GM23338 (cell line): ENCODE measurements at regions not wholly inside any gene's neighbourhood (a gene's known extent, or its start where the extent isn't known, plus 50 kb on each side); places are given as distances from the start of the nearest gene placed in this dataset.

ENCODE experiments used
- ATAC-seq: fragments of 200-7000 bp; cut with Tn5 transposase; 3 replicates; pipeline ENCODE4 v1.9.1; 2020
- DNase-seq: peaks from one replicate; pipeline ENCODE4 v3.0.0-alpha.2; 2015; ENCODE audit warnings: low spot score
- H2AFZ ChIP-seq: fragments of 200-600 bp; sonication (generic); 2 replicates; pipeline ENCODE4 v1.8.0; 2016; ENCODE audit warnings: antibody characterized with exemption, mild to moderate bottlenecking, moderate library complexity
- H3F3A ChIP-seq: fragments of 200-600 bp; sonication (generic); replicated peaks from 2 replicates; pipeline ENCODE4 v1.8.0; 2017; ENCODE audit warnings: antibody characterized with exemption, mixed run types, low read depth
- H3K27ac ChIP-seq: fragments of 200-600 bp; sonication (generic); 2 replicates; pipeline ENCODE4 v1.6.1; 2016; ENCODE audit warnings: low read depth
- H3K27me3 ChIP-seq: fragments of 200-600 bp; sonication (generic); 2 replicates; pipeline ENCODE4 v1.8.0; 2016; ENCODE audit warnings: mild to moderate bottlenecking, mixed run types, moderate library complexity; ENCODE audit not compliant: insufficient read depth
- H3K36me3 ChIP-seq: fragments of 200-600 bp; sonication (generic); 2 replicates; pipeline ENCODE4 v1.8.0; 2016; ENCODE audit warnings: mild to moderate bottlenecking; ENCODE audit not compliant: insufficient read depth
- H3K4me1 ChIP-seq: fragments of 200-600 bp; sonication (generic); 2 replicates; pipeline ENCODE4 v1.8.0; 2016; ENCODE audit warnings: mild to moderate bottlenecking, moderate library complexity; ENCODE audit not compliant: insufficient read depth
- H3K4me2 ChIP-seq: fragments of 200-600 bp; sonication (generic); 2 replicates; pipeline ENCODE4 v1.7.1; 2017; ENCODE audit warnings: mixed run types
- H3K4me3 ChIP-seq: fragments of 200-600 bp; sonication (generic); 2 replicates; pipeline ENCODE4 v1.6.1; 2016; ENCODE audit warnings: mixed run types
- H3K79me2 ChIP-seq: fragments of 200-600 bp; sonication (generic); replicated peaks from 2 replicates; pipeline ENCODE4 v1.8.0; 2017; ENCODE audit warnings: mild to moderate bottlenecking; ENCODE audit not compliant: insufficient read depth
- H3K9me2 ChIP-seq: fragments of 200-600 bp; sonication (generic); 2 replicates; pipeline ENCODE4 v1.8.0; 2017; ENCODE audit not compliant: insufficient read depth
- H4K20me1 ChIP-seq: fragments of 200-600 bp; sonication (generic); replicated peaks from 2 replicates; pipeline ENCODE4 v1.8.0; 2017; ENCODE audit warnings: mild to moderate bottlenecking; ENCODE audit not compliant: insufficient read depth
- H3K27ac Mint-ChIP-seq: 2 replicates; pipeline ENCODE4 v1.8.0; 2020; ENCODE audit warnings: inconsistent platforms, mild to moderate bottlenecking, moderate library complexity, mixed read lengths
- H3K27me3 Mint-ChIP-seq: 3 replicates; pipeline ENCODE4 v1.8.0; 2022; ENCODE audit warnings: low read depth, mild to moderate bottlenecking, moderate library complexity, mixed read lengths, inconsistent platforms; ENCODE audit not compliant: insufficient read depth, poor library complexity
- H3K36me3 Mint-ChIP-seq: 3 replicates; pipeline ENCODE4 v1.8.0; 2021; ENCODE audit warnings: low read depth, mild to moderate bottlenecking, inconsistent platforms, moderate library complexity, mixed read lengths
- H3K4me1 Mint-ChIP-seq: 3 replicates; pipeline ENCODE4 v1.8.0; 2020; ENCODE audit warnings: mild to moderate bottlenecking, inconsistent platforms, mixed read lengths
- H3K4me3 Mint-ChIP-seq: 3 replicates; pipeline ENCODE4 v1.8.0; 2021; ENCODE audit warnings: moderate library complexity, mild to moderate bottlenecking, inconsistent platforms, mixed read lengths
- H3K9me3 Mint-ChIP-seq: 3 replicates; pipeline ENCODE4 v1.8.0; 2020; ENCODE audit warnings: moderate library complexity, mild to moderate bottlenecking, inconsistent platforms, mixed read lengths
- CREB1 ChIP-seq: fragments of 250-450 bp; sonication (Bioruptor Pico); IDR thresholded peaks from 2 replicates; pipeline ENCODE4 v1.5.0; 2020; ENCODE audit warnings: low read depth, mild to moderate bottlenecking, moderate library complexity
- CTCF ChIP-seq, 2 experiments: fragments of 200-600 bp in 1 of 2; sonication (generic) in 1 of 2; conservative IDR thresholded peaks; 2 replicates each; pipeline versions ENCODE4 v1.5.1 to v1.6.1; 2016 to 2017; ENCODE audit warnings: antibody characterized with exemption in 2 of 2, low read depth in 2 of 2, mild to moderate bottlenecking in 2 of 2, moderate library complexity in 1 of 2
- EZH2phosphoT487 ChIP-seq: fragments of 200-600 bp; sonication (generic); IDR thresholded peaks from one replicate; pipeline ENCODE4 v1.8.1; 2018; ENCODE audit warnings: antibody characterized with exemption; ENCODE audit not compliant: unreplicated experiment
- JUNB ChIP-seq: IDR thresholded peaks from one replicate; pipeline ENCODE4 v1.6.1; 2016; ENCODE audit warnings: antibody characterized with exemption; ENCODE audit not compliant: unreplicated experiment
- NANOG ChIP-seq: IDR thresholded peaks from 2 replicates; pipeline ENCODE4 v1.6.1; 2016; ENCODE audit warnings: antibody characterized with exemption, borderline replicate concordance
- STAT1 ChIP-seq: IDR thresholded peaks from one replicate; pipeline ENCODE4 v1.6.1; 2016; ENCODE audit warnings: antibody characterized with exemption; ENCODE audit not compliant: unreplicated experiment
- ZNF114 ChIP-seq: fragments of 250-450 bp; sonication (Bioruptor Pico); IDR thresholded peaks from 2 replicates; pipeline ENCODE4 v1.5.0; 2020; ENCODE audit warnings: mild to moderate bottlenecking, moderate library complexity
- ZNF331 ChIP-seq: fragments of 250-450 bp; sonication (Bioruptor Pico); IDR thresholded peaks from 2 replicates; pipeline ENCODE4 v1.5.0; 2020; ENCODE audit warnings: low read depth, mild to moderate bottlenecking, moderate library complexity
- TF ChIP-seq, protein P1 (sequence below): fragments of 250-450 bp; sonication (Bioruptor Pico); IDR thresholded peaks from 2 replicates; pipeline ENCODE4 v1.5.0; 2020; ENCODE audit warnings: mild to moderate bottlenecking, moderate library complexity

- TF ChIP-seq CTCF (conservative IDR thresholded peaks at IDR 0.05; ENCODE audit: low read depth in 2 of 2) (no peak), ZNF331 (no peak), ZNF114 (CRISPR knock-in tag) (no peak), CREB1 (CRISPR knock-in tag) (no peak), JUNB (no peak), STAT1 (no peak)
- TF ChIP-seq, protein P1, sequence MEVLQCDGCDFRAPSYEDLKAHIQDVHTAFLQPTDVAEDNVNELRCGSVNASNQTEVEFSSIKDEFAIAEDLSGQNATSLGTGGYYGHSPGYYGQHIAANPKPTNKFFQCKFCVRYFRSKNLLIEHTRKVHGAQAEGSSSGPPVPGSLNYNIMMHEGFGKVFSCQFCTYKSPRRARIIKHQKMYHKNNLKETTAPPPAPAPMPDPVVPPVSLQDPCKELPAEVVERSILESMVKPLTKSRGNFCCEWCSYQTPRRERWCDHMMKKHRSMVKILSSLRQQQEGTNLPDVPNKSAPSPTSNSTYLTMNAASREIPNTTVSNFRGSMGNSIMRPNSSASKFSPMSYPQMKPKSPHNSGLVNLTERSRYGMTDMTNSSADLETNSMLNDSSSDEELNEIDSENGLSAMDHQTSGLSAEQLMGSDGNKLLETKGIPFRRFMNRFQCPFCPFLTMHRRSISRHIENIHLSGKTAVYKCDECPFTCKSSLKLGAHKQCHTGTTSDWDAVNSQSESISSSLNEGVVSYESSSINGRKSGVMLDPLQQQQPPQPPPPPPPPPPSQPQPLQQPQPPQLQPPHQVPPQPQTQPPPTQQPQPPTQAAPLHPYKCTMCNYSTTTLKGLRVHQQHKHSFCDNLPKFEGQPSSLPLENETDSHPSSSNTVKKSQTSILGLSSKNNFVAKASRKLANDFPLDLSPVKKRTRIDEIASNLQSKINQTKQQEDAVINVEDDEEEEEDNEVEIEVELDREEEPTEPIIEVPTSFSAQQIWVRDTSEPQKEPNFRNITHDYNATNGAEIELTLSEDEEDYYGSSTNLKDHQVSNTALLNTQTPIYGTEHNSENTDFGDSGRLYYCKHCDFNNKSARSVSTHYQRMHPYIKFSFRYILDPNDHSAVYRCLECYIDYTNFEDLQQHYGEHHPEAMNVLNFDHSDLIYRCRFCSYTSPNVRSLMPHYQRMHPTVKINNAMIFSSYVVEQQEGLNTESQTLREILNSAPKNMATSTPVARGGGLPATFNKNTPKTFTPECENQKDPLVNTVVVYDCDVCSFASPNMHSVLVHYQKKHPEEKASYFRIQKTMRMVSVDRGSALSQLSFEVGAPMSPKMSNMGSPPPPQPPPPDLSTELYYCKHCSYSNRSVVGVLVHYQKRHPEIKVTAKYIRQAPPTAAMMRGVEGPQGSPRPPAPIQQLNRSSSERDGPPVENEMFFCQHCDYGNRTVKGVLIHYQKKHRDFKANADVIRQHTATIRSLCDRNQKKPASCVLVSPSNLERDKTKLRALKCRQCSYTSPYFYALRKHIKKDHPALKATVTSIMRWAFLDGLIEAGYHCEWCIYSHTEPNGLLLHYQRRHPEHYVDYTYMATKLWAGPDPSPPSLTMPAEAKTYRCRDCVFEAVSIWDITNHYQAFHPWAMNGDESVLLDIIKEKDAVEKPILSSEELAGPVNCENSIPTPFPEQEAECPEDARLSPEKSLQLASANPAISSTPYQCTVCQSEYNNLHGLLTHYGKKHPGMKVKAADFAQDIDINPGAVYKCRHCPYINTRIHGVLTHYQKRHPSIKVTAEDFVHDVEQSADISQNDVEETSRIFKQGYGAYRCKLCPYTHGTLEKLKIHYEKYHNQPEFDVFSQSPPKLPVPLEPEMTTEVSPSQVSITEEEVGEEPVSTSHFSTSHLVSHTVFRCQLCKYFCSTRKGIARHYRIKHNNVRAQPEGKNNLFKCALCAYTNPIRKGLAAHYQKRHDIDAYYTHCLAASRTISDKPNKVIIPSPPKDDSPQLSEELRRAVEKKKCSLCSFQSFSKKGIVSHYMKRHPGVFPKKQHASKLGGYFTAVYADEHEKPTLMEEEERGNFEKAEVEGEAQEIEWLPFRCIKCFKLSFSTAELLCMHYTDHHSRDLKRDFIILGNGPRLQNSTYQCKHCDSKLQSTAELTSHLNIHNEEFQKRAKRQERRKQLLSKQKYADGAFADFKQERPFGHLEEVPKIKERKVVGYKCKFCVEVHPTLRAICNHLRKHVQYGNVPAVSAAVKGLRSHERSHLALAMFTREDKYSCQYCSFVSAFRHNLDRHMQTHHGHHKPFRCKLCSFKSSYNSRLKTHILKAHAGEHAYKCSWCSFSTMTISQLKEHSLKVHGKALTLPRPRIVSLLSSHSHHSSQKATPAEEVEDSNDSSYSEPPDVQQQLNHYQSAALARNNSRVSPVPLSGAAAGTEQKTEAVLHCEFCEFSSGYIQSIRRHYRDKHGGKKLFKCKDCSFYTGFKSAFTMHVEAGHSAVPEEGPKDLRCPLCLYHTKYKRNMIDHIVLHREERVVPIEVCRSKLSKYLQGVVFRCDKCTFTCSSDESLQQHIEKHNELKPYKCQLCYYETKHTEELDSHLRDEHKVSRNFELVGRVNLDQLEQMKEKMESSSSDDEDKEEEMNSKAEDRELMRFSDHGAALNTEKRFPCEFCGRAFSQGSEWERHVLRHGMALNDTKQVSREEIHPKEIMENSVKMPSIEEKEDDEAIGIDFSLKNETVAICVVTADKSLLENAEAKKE (CRISPR knock-in tag), result no peak
Observed at GRCh38 chr18:8460748-8461147, 148.5 kb upstream of the RAB12 start (continued).

DNA sequence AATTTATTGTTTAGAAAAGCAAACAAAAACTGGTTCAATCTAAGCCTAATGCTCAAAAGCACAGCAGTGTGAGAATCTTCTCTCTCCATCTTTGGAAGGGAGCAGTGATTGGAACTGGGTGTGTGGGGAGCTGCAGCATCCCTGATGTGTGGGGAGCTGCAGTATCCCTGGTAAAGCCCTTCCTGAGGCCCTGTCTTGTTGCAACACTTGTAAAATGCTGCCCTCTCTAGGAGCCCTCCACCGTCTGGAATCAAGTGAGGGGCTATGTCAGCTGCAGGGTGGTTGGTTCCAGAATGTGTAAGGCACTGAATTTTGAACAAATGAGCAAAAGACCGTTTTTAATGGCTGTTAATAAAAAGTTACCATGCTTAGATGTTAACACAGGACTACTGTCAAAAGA lies 147.7 kb upstream of the RAB12 start:
- no peaks in the 10 kb centered on the region for H3K79me2 ChIP-seq
- H3K27ac Mint-ChIP-seq, result no peak overlapping the region
- H3K9me3 Mint-ChIP-seq, result peaks cover 40% of the 10 kb centered on the region
- peaks cover 21% of the 10 kb centered on the region for H3K36me3 Mint-ChIP-seq
- peaks cover 6% of the 10 kb centered on the region for H3K27me3 Mint-ChIP-seq
- H3K27me3 ChIP-seq, result no peaks in the 10 kb centered on the region
- DNase-seq, result no peak
- H3K4me1 ChIP-seq, result peaks cover 6% of the 10 kb centered on the region; the same call in 1 of the 2 replicates
- peaks cover 11% of the 10 kb centered on the region; the same call in 2 of the 3 replicates for H3K4me1 Mint-ChIP-seq
- no peak for ATAC-seq
- H3K4me3 Mint-ChIP-seq, result no peak overlapping the region
- H3K9me2 ChIP-seq, result no peaks in the 10 kb centered on the region
- H3K27ac ChIP-seq, result no peak overlapping the region
- H4K20me1 ChIP-seq, result no peaks in the 10 kb centered on the region
- no peak overlapping the region for H2AFZ ChIP-seq
- H3K4me3 ChIP-seq, result no peak overlapping the region
- H3F3A ChIP-seq, result no peaks in the 10 kb centered on the region
- no peak overlapping the region for H3K4me2 ChIP-seq
- H3K36me3 ChIP-seq, result peaks cover 4% of the 10 kb centered on the region; the same call in 1 of the 2 replicates
- no peak for TF ChIP-seq EZH2phosphoT487
- no peak for TF ChIP-seq ZNF114 (CRISPR knock-in tag)
- no peak for TF ChIP-seq NANOG
- TF ChIP-seq, protein P1 (CRISPR knock-in tag), result no peak
- no peak for TF ChIP-seq ZNF331
